ENCODE measurements at regions not wholly inside any gene's neighbourhood (a gene's known extent, or its start where the extent isn't known, plus 50 kb on each side); places are given as distances from the start of the nearest gene placed in this dataset.

DNA sequence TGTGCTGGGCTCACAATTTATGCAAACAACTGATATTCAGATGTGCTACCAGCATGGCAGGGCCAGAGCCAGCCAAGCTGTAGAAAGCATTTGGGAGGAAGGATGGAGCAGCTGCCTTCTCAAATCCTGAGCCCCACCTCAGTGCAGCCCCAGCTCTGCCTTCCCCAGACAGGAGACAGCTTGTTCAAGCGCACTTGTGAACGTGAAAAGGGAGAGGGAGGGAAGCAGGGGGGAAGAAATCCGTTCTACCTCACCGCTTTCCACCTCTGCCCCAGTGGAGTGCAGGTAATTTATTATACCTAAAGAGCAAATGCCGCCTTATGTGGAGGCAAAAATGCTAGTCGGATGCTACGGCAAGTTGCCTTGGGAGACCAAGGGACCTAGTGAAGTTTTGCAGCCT is 66.0 kb upstream of the SLC14A2 start:
- intact Hi-C loops (cut with micrococcal nuclease): no loop called here
- no peak for DNase-seq
- Histone ChIP-seq H3K4me1 (no peaks in the 10 kb centered on the region), H3K36me3 (no peaks in the 10 kb centered on the region), H3K27ac (replicated peaks) (no peak overlapping the region), H3K9me3 (replicated peaks) (no peaks in the 10 kb centered on the region), H3K27me3 (ENCODE audit: low read depth) (peaks cover 17% of the 10 kb centered on the region), H3K4me3 (no peak overlapping the region)
- TF ChIP-seq, protein P1, sequence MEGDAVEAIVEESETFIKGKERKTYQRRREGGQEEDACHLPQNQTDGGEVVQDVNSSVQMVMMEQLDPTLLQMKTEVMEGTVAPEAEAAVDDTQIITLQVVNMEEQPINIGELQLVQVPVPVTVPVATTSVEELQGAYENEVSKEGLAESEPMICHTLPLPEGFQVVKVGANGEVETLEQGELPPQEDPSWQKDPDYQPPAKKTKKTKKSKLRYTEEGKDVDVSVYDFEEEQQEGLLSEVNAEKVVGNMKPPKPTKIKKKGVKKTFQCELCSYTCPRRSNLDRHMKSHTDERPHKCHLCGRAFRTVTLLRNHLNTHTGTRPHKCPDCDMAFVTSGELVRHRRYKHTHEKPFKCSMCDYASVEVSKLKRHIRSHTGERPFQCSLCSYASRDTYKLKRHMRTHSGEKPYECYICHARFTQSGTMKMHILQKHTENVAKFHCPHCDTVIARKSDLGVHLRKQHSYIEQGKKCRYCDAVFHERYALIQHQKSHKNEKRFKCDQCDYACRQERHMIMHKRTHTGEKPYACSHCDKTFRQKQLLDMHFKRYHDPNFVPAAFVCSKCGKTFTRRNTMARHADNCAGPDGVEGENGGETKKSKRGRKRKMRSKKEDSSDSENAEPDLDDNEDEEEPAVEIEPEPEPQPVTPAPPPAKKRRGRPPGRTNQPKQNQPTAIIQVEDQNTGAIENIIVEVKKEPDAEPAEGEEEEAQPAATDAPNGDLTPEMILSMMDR (IDR thresholded peaks at IDR 0.05; ENCODE audit: borderline replicate concordance): no peak

- no peak overlapping the region for H3K27ac ChIP-seq (replicated peaks)
- TF ChIP-seq, protein P1 (IDR thresholded peaks at IDR 0.05; ENCODE audit: borderline replicate concordance): no peak
- H3K4me1 ChIP-seq: no peaks in the 10 kb centered on the region
- H3K27me3 ChIP-seq (ENCODE audit: low read depth): peaks cover 17% of the 10 kb centered on the region
- no peaks in the 10 kb centered on the region for H3K36me3 ChIP-seq
- no peak for DNase-seq
- H3K4me3 ChIP-seq: no peak overlapping the region
- H3K9me3 ChIP-seq (replicated peaks): no peaks in the 10 kb centered on the region
- intact Hi-C loops (cut with micrococcal nuclease): no loop called here
Measured at GRCh38 chr18:45551142-45551815, 64.0 kb upstream of the SLC14A2 start.

- intact Hi-C loops (cut with micrococcal nuclease): no loop called here
- Histone ChIP-seq H3K27me3 (ENCODE audit: low read depth) (peaks cover 14% of the 10 kb centered on the region), H3K4me1 (no peaks in the 10 kb centered on the region), H3K4me3 (no peak overlapping the region), H3K27ac (replicated peaks) (no peak overlapping the region), H3K9me3 (replicated peaks) (no peaks in the 10 kb centered on the region), H3K36me3 (no peaks in the 10 kb centered on the region)
- no peak for DNase-seq
- TF ChIP-seq, protein P1 (IDR thresholded peaks at IDR 0.05; ENCODE audit: borderline replicate concordance): no peak
Measured at GRCh38 chr18:45553723-45554388, 61.4 kb upstream of the SLC14A2 start.

DNA sequence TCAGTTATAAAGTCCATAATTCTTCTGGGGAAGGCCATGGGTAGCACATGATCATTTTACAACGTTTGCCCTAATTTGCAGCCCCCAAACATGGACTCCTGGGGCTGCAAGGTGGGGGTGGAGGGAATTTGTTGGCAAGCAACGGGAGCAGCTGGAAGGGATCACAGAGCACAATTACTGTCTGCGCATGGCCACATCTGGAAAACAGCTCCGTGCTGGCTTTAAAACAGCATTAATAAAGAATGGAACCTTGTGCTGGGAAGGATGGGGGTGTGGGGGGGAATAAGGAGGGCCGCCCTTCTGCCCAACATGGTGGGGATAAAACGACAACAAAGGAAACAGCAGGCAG is 60.9 kb upstream of the SLC14A2 start:
- no peaks in the 10 kb centered on the region for H3K4me1 ChIP-seq
- peaks cover 9% of the 10 kb centered on the region for H3K27me3 ChIP-seq (ENCODE audit: low read depth)
- intact Hi-C loops (cut with micrococcal nuclease): no loop called here
- TF ChIP-seq, protein P1 (IDR thresholded peaks at IDR 0.05; ENCODE audit: borderline replicate concordance): no peak
- no peaks in the 10 kb centered on the region for H3K9me3 ChIP-seq (replicated peaks)
- H3K36me3 ChIP-seq: no peaks in the 10 kb centered on the region
- DNase-seq: peak; percentile 63
- H3K27ac ChIP-seq (replicated peaks): peak overlapping the region; percentile 8
- H3K4me3 ChIP-seq: no peak overlapping the region

- no peak for DNase-seq
- intact Hi-C loops (cut with micrococcal nuclease): no loop called here
- Histone ChIP-seq H3K36me3 (no peaks in the 10 kb centered on the region), H3K9me3 (replicated peaks) (no peaks in the 10 kb centered on the region), H3K27ac (replicated peaks) (no peak overlapping the region), H3K4me3 (no peak overlapping the region), H3K4me1 (no peaks in the 10 kb centered on the region), H3K27me3 (ENCODE audit: low read depth) (no peaks in the 10 kb centered on the region)
- TF ChIP-seq, protein P1 (IDR thresholded peaks at IDR 0.05; ENCODE audit: borderline replicate concordance): no peak
Measured at GRCh38 chr18:45556222-45556621, 59.1 kb upstream of the SLC14A2 start.

Data from left ventricle myocardium inferior (tissue), 1 donor.